ENCODE measurements at regions not wholly inside any gene's neighbourhood (a gene's known extent, or its start where the extent isn't known, plus 50 kb on each side); places are given as distances from the start of the nearest gene placed in this dataset.

GRCh38 chr10:10367264-10367663 is 650.4 kb upstream of the CELF2 start:
- DNase-seq = no peak

DNA sequence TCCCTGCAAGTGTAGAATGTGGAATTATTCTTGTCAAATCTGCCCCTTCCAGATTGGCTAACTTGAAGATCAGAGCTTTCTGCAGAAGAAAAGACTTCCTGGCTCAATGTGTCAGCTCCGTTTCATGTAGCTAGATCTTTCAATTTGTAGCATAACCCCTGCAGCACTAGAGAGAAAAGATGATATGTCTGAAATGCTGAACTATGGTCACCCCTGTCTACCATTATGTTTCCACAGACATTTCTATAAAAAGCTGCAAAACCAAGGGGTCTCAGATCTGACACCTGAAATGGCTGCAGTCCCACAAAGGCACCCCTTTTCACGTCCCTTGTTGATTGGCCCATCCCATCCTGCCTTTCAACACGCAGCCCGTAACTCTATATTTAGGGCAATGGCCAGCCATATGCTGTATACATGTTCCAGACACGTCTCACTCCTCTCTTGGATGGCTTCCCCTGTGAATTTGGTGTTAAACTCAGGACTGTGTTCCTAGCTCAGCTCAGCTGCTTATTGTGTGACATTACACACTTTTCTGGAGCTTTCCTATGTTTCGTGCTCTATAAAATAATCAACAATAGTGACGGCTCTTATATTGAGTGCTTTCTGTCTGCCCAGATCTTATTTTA is 648.6 kb upstream of the CELF2 start:
- no peak for DNase-seq

DNA sequence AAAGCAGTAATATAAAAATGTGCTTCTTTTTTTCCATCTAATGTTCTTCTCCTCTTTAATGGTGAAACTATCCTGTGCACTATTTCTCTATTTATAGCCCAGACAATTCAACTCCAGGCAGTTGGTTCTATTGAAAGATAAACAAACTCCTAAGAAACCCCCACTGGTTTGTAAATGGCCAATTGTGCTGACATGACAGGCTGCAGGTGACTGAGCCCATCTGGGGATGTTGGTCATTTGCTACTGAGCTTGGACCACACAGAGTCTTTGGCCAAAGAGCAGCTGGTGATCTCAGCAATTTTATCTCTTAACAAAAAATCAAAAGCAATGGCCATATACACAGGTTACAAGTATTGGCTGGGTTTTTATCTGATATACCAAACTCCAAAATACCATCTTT is 631.8 kb upstream of the CELF2 start:
- no peak for DNase-seq

DNA sequence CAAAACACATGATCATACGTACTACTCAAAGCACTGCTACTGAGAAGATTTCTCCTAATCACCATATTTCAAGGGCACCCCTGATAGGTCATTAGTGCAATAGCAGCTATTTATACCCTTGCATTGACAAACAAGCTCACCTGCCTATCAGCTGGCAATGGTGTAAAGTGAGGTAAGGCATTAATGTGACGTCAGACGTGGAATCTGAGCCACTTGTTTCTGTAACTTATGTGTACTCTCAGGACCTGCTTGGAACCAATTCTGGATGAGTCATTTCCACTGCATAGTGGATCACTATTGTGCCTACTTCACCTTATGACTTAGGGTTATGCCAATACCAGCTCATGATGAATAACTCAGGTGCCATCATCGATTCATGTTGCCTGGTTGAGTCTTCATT is 628.5 kb upstream of the CELF2 start:
- no peak for DNase-seq

DNA sequence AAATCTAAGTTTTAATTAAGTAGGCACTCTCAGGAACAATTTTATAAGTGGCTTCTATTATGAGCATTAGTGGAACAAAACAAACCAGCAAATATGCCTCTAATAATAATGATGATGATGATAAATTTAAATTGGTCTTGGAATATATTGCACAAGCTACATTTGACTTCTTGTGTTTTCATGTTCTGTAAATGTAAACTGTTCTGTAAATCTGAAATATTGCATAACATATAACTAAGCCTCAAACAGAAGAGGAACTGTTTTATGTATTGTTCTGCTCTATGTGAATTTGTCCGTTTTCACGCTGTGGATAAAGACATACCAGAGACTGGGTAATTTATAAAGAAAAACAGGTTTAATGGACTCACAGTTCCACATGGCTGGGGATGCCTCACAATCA is 625.2 kb upstream of the CELF2 start:
- DNase-seq = no peak

DNA sequence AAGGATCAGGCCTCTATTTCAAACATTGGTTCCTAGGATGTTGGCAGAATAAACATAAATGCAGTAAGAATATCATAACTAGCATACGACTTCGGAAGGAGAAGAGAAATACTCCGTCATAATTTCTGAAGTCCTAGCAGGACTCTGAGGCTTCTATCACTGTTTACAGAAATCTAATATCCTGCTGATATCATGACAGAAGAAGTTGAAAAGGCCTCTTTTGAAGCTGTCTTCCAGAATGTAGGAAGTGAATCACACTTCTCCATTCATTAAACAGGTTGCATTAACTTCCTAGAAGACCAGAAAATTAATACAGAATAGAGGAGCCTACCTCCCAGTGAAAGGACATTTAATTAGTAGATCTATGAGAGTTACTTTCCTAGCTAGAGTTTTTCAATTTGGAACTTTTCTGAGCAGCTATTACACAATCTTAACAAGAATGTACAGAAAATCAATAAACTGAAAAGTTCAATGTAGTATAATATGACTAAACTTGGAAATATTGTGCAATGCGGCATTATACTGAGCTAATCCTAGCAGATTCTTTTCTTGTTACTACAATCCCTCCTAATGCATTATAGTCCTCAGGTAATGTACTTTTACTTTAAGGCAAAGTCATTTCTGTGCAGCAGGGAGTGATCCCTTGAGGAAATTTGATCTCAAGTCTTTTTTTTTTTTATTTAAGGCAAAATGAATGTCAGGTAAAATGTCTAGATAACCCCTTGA is 622.6 kb upstream of the CELF2 start:
- DNase-seq = no peak

- no peak for DNase-seq
Observed at GRCh38 chr10:10396601-10397000, 621.1 kb upstream of the CELF2 start.

- no peak for DNase-seq
Observed at GRCh38 chr10:10397906-10398305, 619.8 kb upstream of the CELF2 start.

- DNase-seq = no peak
Observed at GRCh38 chr10:10403762-10404161, 613.9 kb upstream of the CELF2 start.

DNA sequence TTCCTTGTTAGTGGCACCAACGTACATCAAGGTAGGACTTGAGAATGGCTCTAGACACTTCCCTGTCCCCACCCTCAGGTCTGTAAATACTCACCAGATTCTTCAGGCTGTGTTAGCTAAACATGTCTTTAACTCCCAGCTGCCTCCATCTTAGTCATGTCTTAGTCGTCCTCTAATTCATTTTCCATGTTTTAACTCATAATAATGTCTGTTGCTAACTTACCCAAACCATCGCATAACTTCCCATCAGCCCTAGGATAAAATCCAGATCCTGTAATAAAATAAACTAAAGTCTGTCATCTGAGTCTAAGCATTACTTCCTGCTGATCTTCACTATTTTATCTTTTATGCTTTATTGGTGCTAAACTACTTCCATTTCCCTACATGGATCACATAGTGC is 600.0 kb upstream of the CELF2 start:
- no peak for DNase-seq

DNA sequence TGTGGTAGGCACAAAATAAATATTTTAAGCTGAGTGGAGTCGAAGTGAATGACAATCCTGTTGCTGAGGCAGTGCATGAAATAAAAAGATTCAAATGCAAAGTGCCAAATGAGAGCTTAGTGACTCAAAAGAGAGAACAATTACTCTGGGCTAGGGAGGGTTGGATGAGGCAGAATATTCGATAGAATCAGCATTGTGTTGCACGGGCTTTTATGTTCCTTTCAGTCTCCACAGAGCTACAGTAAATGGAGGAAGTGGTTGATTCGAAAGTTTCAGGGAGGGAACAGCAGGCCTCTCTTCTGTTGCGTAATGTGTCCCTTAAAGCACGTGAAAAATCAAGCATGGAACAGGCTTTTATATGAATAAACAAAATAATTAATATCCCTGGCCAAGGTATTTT is 599.3 kb upstream of the CELF2 start:
- DNase-seq = no peak

- no peak for DNase-seq
Observed at GRCh38 chr10:10421071-10421470, 596.6 kb upstream of the CELF2 start.

GRCh38 chr10:10431422-10432066 is 586.1 kb upstream of the CELF2 start:
- no peak for DNase-seq

GRCh38 chr10:10432296-10433035 is 585.2 kb upstream of the CELF2 start:
- no peak for DNase-seq

DNA sequence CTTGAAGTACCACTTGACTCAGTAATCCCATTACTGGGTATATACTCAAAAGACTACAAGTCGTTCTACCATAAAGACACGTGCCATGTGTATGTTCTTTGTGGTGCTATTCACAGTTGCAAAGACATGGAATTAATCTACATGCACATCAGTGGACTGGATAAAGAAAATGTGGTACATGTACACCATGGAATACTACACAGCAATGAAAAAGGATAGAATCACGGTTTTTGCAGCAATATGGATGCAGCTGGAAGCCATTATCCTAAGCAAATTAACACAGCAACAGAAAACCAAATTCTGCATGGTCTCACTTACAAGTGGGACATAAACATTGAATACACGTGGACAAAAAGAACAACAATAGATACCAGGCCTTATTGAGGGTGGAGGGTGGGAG is 583.4 kb upstream of the CELF2 start:
- no peak for DNase-seq

DNA sequence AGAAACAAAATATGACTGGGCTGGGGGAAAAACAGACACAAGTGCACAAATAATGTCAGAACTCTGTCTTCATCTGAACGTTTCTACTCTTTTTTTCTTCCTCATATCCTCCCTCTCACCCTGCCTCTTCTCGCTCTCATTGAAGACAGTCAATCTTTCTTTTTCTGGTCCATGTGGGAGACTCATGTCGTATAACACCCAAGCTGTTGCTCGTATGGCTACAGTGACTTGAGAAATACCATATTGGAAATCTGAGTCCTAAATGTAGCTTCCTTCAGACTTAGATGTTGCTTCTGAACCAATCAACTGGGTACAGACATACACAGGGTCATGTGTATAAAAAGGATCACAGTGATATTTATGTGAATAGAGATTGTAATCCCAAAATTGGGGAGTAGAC is 579.8 kb upstream of the CELF2 start:
- DNase-seq = no peak

GRCh38 chr10:10438335-10439100 is 579.2 kb upstream of the CELF2 start:
- DNase-seq = no peak

- DNase-seq = no peak
Observed at GRCh38 chr10:10456856-10457255, 560.8 kb upstream of the CELF2 start.

- DNase-seq = no peak
Observed at GRCh38 chr10:10460451-10460850, 557.2 kb upstream of the CELF2 start.

DNA sequence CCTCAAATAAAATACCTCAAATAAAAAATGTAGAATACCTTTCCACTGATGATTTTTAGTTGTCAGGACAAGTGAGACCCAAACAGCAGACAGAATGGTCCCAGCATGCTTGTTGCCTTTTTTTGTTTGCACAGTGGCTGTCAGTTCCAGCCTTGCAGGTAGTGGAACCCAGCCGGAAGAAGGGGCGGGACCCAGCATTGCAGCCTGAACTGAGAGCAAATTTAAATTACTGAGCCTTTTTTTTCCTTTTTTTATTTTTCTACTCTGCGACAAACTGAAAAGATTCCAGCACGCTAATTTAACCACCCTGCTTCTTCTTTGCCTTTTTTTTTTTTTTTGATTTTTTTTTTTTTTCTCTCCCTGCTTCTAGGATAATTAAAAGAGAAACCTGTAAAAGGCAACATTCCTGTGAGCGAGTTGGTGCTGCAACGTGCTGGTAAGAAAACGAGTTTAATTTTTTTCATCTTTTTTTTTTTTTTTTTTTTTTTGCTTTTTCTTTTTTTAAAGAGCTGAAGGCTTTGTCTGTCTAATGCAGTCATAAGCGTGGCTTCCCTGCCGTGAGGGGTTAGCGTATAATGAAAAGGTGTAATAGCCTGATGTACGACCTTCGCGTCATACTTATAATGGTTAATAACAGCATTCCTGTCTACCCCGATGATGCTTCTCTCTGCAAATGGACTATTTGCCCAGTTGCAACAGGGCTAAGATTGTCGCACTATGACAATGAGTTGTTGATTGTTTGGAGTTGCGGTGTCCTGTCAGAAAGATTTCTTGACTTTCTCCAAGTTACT is 555.3 kb upstream of the CELF2 start:
- DNase-seq = no peak

DNA sequence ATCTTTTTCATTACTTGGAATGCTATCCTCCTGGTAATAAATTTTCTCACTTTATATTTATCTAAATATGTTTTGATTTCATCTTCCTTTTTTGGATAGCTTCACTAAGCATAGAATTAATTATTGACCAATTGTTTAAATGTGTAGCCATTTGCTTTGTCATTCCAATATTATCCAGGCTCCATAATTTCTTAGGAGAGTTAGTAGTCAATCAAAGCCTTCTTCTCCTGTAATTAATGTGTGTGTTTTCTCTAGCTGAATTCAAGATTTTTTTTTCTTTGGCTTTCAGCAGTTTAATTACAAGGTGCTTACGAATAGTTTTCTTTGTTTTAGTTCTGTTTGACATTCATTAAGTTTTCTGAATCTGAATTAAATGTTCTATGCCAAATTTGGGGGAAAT is 545.9 kb upstream of the CELF2 start:
- DNase-seq = no peak

DNA sequence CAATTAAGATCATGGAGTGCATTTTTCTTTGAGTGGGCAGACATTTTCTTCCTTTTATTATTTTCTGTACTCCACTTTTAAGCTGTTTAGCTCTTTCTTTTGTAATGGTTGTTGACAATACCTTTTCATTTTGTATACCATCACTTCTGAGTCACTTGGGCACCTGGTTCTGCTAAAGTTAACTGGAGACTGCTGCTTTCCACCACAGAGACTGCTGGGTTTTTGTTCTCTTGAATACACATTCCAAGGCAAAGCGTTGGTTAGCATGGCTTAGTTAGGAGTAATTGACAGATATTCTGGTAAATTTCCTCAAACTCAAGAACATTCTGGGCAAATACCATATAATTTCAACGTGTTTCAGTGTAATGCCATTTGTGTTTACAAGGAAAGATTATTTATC is 541.9 kb upstream of the CELF2 start:
- DNase-seq = no peak

Measured in KG1 (cell line).